ENCODE measurements at regions not wholly inside any gene's neighbourhood (a gene's known extent, or its start where the extent isn't known, plus 50 kb on each side); places are given as distances from the start of the nearest gene placed in this dataset.

- H3K9me3 Mint-ChIP-seq: peaks cover 7 to 13% of the 10 kb centered on the region in 2 donors
- no peak for DNase-seq
- H3K27ac Mint-ChIP-seq: no peak overlapping the region
- H3K4me1 Mint-ChIP-seq (ENCODE audit: low read depth in 2 of 2): no peaks in the 10 kb centered on the region
- ATAC-seq (replicated peaks): no peak
- H3K36me3 Mint-ChIP-seq (ENCODE audit: insufficient read depth): no peaks in the 10 kb centered on the region
- no peak overlapping the region for H3K4me3 Mint-ChIP-seq
- no peaks in the 10 kb centered on the region for H3K27me3 Mint-ChIP-seq
Measured at GRCh38 chr3:182036382-182036781, 324.7 kb downstream of the SOX2 start.

DNA sequence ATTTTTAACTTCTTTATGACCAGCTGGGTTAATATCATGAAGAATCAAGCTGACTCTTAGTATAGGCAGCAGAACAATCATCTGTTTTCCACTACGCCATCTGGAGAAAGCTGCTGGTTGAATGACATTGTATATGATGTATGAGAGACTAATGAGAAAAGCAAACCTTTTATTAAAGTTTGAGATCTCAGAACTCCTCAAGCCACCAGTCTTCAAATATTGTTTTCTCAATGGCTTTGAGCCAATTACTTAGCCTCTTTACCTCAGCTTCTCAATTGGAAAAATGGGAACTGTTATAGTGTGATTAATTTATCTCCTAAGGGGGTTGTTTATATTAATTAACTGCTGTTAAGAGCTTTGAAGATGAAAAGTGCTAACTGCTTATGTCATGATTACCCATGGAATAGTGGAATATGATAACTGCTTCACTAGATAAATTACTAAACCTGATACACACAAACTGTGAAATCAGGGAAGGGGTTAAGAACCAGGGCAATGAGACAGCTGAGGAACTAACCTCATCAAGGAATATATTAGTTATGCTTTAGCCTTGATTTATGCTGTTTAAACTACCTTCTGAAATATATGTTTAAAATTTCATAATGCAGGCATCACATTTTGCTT, 330.1 kb downstream of the SOX2 start:
- H3K9me3 Mint-ChIP-seq: peaks cover 0 to 5% of the 10 kb centered on the region in 2 donors
- H3K27me3 Mint-ChIP-seq: no peaks in the 10 kb centered on the region
- H3K36me3 Mint-ChIP-seq (ENCODE audit: insufficient read depth): no peaks in the 10 kb centered on the region
- H3K4me1 Mint-ChIP-seq (ENCODE audit: low read depth in 2 of 2): no peaks in the 10 kb centered on the region
- DNase-seq: no peak
- H3K27ac Mint-ChIP-seq: no peak overlapping the region
- no peak overlapping the region for H3K4me3 Mint-ChIP-seq
- no peak for ATAC-seq (replicated peaks)

DNA sequence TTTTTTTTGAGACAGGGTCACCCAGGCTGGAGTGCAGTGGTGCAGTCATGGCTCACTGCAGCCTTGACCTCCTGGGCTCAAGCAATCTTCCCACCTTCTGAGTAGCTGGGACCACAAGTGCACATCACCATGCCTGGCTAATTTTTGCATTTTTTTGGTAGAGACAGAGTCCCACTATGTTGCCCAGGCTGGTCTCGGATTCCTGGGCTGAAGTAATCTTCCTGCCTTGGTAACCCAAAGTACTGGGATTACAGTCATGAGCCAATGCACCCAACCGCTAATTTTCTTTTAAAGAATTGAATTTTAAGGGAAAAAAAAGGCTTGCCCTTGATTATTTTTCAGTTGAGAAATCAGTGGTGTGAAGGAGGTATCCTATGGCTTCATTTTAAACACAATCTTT, 334.0 kb downstream of the SOX2 start:
- no peak for DNase-seq
- Mint-ChIP-seq H3K4me1 (ENCODE audit: low read depth in 2 of 2) (no peaks in the 10 kb centered on the region), H3K4me3 (no peak overlapping the region), H3K9me3 (peaks cover 5 to 7% of the 10 kb centered on the region in 2 donors), H3K36me3 (ENCODE audit: insufficient read depth) (no peaks in the 10 kb centered on the region), H3K27me3 (no peaks in the 10 kb centered on the region), H3K27ac (no peak overlapping the region)
- ATAC-seq (replicated peaks): no peak

DNA sequence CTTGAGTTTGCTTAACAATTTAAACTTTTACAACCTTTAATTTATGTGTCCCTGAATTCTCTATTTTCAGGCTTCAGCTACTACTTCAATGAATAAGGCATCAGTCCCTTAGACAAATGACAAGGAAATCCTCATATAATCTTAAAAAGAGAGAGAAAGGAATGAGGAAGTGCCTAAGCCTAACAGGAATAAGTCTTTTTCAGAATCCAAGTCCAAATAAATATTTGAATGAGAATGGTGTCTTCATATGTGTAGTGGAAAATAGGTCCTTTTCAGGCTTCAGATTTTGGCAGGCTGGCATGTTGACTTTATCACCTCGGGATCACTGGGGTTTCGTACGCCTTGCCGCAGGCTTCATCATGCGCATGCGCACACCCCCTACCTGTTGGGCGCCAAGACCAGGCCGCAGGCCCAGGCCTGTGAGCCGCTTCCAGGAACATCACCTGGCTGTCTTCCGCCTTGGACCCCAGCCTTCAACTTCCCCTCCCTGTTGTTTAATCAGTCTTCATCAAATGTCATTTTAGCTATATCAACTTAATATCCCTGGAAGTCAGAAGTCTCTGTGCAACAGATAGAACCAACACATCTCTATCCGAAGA, 334.5 kb downstream of the SOX2 start:
- H3K27me3 Mint-ChIP-seq: no peaks in the 10 kb centered on the region
- H3K27ac Mint-ChIP-seq: no peak overlapping the region
- no peaks in the 10 kb centered on the region for H3K36me3 Mint-ChIP-seq (ENCODE audit: insufficient read depth)
- H3K4me3 Mint-ChIP-seq: no peak overlapping the region
- DNase-seq (no peak), ATAC-seq (replicated peaks) (no peak)
- no peaks in the 10 kb centered on the region for H3K4me1 Mint-ChIP-seq (ENCODE audit: low read depth in 2 of 2)
- H3K9me3 Mint-ChIP-seq: peaks cover 7 to 8% of the 10 kb centered on the region in 2 donors

DNA sequence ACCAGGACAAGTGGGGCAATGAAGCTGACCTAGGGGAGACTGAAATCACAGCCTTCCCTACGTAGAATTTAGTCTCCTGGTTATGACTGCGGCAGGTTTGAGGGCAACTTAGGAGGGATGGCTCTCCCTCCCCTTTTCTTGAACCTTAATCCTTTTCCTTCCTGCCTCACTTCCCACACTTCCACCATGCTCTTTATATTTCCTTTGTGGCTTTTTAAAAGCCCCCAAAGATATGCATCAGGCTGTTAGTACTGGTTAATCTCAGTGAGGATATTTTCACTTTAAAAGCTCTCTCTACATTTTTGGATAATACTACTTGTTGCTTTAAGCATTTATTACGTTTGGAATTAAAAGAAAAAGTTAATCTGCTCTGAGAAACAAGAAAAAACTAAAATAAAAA, 339.2 kb downstream of the SOX2 start:
- Mint-ChIP-seq H3K27ac (no peak overlapping the region), H3K27me3 (no peaks in the 10 kb centered on the region)

DNA sequence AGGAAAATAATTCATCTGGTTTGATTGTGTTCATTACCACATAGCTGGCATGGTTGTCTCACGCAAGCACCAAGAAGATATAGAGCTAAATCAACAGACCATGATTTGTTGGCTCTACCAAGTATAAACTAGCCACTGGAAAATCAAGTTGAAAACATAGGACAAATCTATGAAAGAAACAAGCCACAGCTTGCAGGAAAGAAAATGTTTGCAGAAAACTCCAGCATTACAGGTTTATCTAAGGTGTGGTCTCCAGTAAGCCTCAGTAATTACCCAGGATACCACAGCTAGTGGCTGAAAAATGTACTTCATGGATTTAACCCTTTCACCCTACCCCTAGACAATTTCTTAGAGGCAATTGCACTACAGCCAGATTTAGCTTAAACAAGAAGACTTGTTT, 340.6 kb downstream of the SOX2 start:
- no peaks in the 10 kb centered on the region for H3K4me1 Mint-ChIP-seq (ENCODE audit: low read depth in 2 of 2)
- DNase-seq (no peak), ATAC-seq (replicated peaks) (no peak)
- no peaks in the 10 kb centered on the region for H3K27me3 Mint-ChIP-seq
- no peaks in the 10 kb centered on the region for H3K36me3 Mint-ChIP-seq (ENCODE audit: insufficient read depth)
- H3K4me3 Mint-ChIP-seq: no peak overlapping the region
- no peak overlapping the region for H3K27ac Mint-ChIP-seq
- H3K9me3 Mint-ChIP-seq: peaks cover 5 to 11% of the 10 kb centered on the region in 2 donors

More for the DNA sequence above, 339.2 kb downstream of the SOX2 start:
- Mint-ChIP-seq H3K4me3 (no peak overlapping the region), H3K9me3 (peaks cover 5 to 12% of the 10 kb centered on the region in 2 donors), H3K36me3 (ENCODE audit: insufficient read depth) (no peaks in the 10 kb centered on the region), H3K4me1 (ENCODE audit: low read depth in 2 of 2) (no peaks in the 10 kb centered on the region)
- no peak for DNase-seq
- ATAC-seq (replicated peaks): no peak

GRCh38 chr3:182052757-182053156, 341.0 kb downstream of the SOX2 start:
- Mint-ChIP-seq H3K4me1 (ENCODE audit: low read depth in 2 of 2) (no peaks in the 10 kb centered on the region), H3K27ac (no peak overlapping the region), H3K4me3 (no peak overlapping the region), H3K27me3 (no peaks in the 10 kb centered on the region), H3K9me3 (peaks cover 1 to 7% of the 10 kb centered on the region in 2 donors), H3K36me3 (ENCODE audit: insufficient read depth) (no peaks in the 10 kb centered on the region)
- no peak for ATAC-seq (replicated peaks)
- DNase-seq: no peak

DNA sequence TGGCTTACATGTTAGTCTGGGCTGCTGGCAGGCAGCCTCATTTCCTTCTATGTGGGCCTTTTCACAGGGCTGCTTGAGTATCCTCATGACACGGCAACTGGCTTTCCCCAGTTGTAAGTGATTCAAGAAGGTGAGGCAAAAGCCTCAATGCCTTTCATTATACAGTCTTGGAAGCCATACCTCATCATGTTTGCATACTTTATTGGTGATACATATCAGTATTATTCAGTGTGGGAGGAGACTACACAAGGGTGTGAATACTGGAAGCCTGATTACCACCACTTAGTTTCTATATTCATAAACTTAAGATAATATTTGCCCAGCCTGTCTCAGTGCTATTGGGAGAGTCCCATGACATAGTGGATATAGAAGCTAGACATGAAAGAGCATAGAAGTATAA, 346.8 kb downstream of the SOX2 start:
- no peak for ATAC-seq (replicated peaks)
- Mint-ChIP-seq H3K9me3 (peaks cover 0 to 1% of the 10 kb centered on the region in 2 donors), H3K36me3 (ENCODE audit: insufficient read depth) (peaks cover 3% of the 10 kb centered on the region), H3K27ac (no peak overlapping the region), H3K4me1 (ENCODE audit: low read depth in 2 of 2) (no peaks in the 10 kb centered on the region), H3K27me3 (no peaks in the 10 kb centered on the region), H3K4me3 (no peak overlapping the region)
- DNase-seq: no peak

GRCh38 chr3:182063742-182064141, 352.0 kb downstream of the SOX2 start:
- no peak for DNase-seq
- H3K27me3 Mint-ChIP-seq: no peaks in the 10 kb centered on the region
- no peak for ATAC-seq (replicated peaks)
- no peak overlapping the region for H3K27ac Mint-ChIP-seq
- no peaks in the 10 kb centered on the region for H3K4me1 Mint-ChIP-seq (ENCODE audit: low read depth in 2 of 2)
- H3K9me3 Mint-ChIP-seq: no peaks in the 10 kb centered on the region
- H3K36me3 Mint-ChIP-seq (ENCODE audit: insufficient read depth): peaks cover 3% of the 10 kb centered on the region
- no peak overlapping the region for H3K4me3 Mint-ChIP-seq

GRCh38 chr3:182067423-182067822, 355.7 kb downstream of the SOX2 start:
- Mint-ChIP-seq H3K9me3 (peaks cover 0 to 3% of the 10 kb centered on the region in 2 donors), H3K4me3 (no peak overlapping the region), H3K27me3 (no peaks in the 10 kb centered on the region), H3K36me3 (ENCODE audit: insufficient read depth) (no peaks in the 10 kb centered on the region), H3K27ac (no peak overlapping the region), H3K4me1 (ENCODE audit: low read depth in 2 of 2) (no peaks in the 10 kb centered on the region)
- ATAC-seq (replicated peaks) (no peak), DNase-seq (no peak)

GRCh38 chr3:182078316-182078715, 366.6 kb downstream of the SOX2 start:
- no peak for ATAC-seq (replicated peaks)
- no peaks in the 10 kb centered on the region for H3K9me3 Mint-ChIP-seq
- H3K4me3 Mint-ChIP-seq: no peak overlapping the region
- DNase-seq: no peak
- H3K27me3 Mint-ChIP-seq: no peaks in the 10 kb centered on the region
- no peaks in the 10 kb centered on the region for H3K4me1 Mint-ChIP-seq (ENCODE audit: low read depth in 2 of 2)
- no peak overlapping the region for H3K27ac Mint-ChIP-seq
- no peaks in the 10 kb centered on the region for H3K36me3 Mint-ChIP-seq (ENCODE audit: insufficient read depth)

DNA sequence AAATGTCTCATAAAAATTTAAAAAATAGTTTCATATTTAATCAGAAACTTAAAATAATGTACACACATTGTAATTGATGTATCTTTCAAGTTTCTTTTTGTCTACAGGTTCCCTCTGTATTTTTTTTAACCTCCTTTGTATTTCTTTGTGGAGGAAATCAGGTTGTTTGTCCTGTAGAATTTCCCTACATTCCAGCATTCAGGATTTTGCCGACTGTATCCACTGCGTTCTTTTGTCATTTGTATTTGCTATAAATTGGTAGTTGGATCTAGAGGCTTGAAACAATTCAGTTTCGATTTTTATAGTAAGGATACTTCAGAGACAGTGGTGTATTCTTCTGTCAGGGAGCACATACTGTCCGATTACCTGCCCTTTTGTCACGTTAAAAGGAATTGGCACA, 367.2 kb downstream of the SOX2 start:
- Mint-ChIP-seq H3K27me3 (no peaks in the 10 kb centered on the region), H3K4me1 (ENCODE audit: low read depth in 2 of 2) (no peaks in the 10 kb centered on the region), H3K4me3 (no peak overlapping the region), H3K36me3 (ENCODE audit: insufficient read depth) (no peaks in the 10 kb centered on the region), H3K9me3 (no peaks in the 10 kb centered on the region), H3K27ac (no peak overlapping the region)
- ATAC-seq (replicated peaks) (no peak), DNase-seq (no peak)

DNA sequence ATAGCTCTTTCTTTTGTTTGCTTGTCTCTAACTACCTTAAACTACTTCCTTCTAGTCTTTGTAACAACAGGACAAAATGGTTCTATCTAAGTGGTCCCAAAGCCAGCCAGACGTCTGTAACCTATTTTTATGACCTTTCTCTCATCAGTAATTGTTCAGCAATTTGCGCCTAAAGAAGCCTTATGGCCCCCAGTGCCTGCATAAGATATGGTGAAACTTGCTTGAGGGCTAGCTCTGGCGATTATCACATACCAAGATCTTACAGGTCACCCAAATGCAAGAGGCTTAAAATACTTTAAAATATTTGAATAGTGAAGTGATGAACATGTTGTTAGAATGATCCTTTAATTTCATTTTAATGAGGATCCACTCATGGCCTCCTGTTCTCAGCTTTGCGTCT, 369.4 kb downstream of the SOX2 start:
- no peak for ATAC-seq (replicated peaks)
- DNase-seq: no peak
- H3K4me3 Mint-ChIP-seq: no peak overlapping the region

GRCh38 chr3:182083112-182083511, 371.4 kb downstream of the SOX2 start:
- Mint-ChIP-seq H3K36me3 (ENCODE audit: insufficient read depth) (no peaks in the 10 kb centered on the region), H3K4me3 (no peak overlapping the region), H3K27ac (no peak overlapping the region), H3K9me3 (no peaks in the 10 kb centered on the region), H3K4me1 (ENCODE audit: low read depth in 2 of 2) (no peaks in the 10 kb centered on the region), H3K27me3 (no peaks in the 10 kb centered on the region)
- ATAC-seq (replicated peaks) (no peak), DNase-seq (no peak)

More for the DNA sequence above, 369.4 kb downstream of the SOX2 start:
- no peaks in the 10 kb centered on the region for H3K36me3 Mint-ChIP-seq (ENCODE audit: insufficient read depth)
- H3K27me3 Mint-ChIP-seq: no peaks in the 10 kb centered on the region
- no peaks in the 10 kb centered on the region for H3K4me1 Mint-ChIP-seq (ENCODE audit: low read depth in 2 of 2)
- no peaks in the 10 kb centered on the region for H3K9me3 Mint-ChIP-seq
- no peak overlapping the region for H3K27ac Mint-ChIP-seq

Measured in effector memory CD8-positive, alpha-beta T cell (primary cell).